GM20431 (cell line): ENCODE measurements at regions not wholly inside any gene's neighbourhood (a gene's known extent, or its start where the extent isn't known, plus 50 kb on each side); places are given as distances from the start of the nearest gene placed in this dataset.

Source experiments
- in situ Hi-C: fragments of 300-500 bp; cut with MseI, MboI; formaldehyde crosslinking; loops from one replicate; pipeline ENCODE4 v1.15.0; 2020; ENCODE audit warnings: low sequenced_read_pairs; ENCODE audit not compliant: unreplicated experiment

- in situ Hi-C loops: no loop called here
Measured at GRCh38 chr1:193676996-193677549, 490.7 kb upstream of the B3GALT2 start.

- in situ Hi-C loops: no loop called here
Measured at GRCh38 chr1:193674292-193674944, 488.0 kb upstream of the B3GALT2 start.

- in situ Hi-C loops: no loop called here
Measured at GRCh38 chr1:193666485-193667083, 480.2 kb upstream of the B3GALT2 start.

- in situ Hi-C loops: no loop called here
Measured at GRCh38 chr1:193663965-193664364, 477.6 kb upstream of the B3GALT2 start.

- in situ Hi-C loops: no loop called here
Measured at GRCh38 chr1:193662030-193662429, 475.6 kb upstream of the B3GALT2 start.

- in situ Hi-C loops: no loop called here
Measured at GRCh38 chr1:193661385-193661784, 475.0 kb upstream of the B3GALT2 start.

- in situ Hi-C loops: no loop called here
Measured at GRCh38 chr1:193660428-193660827, 474.0 kb upstream of the B3GALT2 start.

GRCh38 chr1:193658691-193659090 is 472.3 kb upstream of the B3GALT2 start:
- in situ Hi-C loops: no loop called here

- in situ Hi-C loops: no loop called here
Measured at GRCh38 chr1:193658081-193658480, 471.7 kb upstream of the B3GALT2 start.

- in situ Hi-C loops: no loop called here
Measured at GRCh38 chr1:193657552-193657951, 471.1 kb upstream of the B3GALT2 start.

GRCh38 chr1:193656841-193657240 is 470.4 kb upstream of the B3GALT2 start:
- in situ Hi-C loops: no loop called here

- in situ Hi-C loops: no loop called here
Measured at GRCh38 chr1:193654951-193655735, 468.7 kb upstream of the B3GALT2 start.

- in situ Hi-C loops: no loop called here
Measured at GRCh38 chr1:193649587-193649986, 463.2 kb upstream of the B3GALT2 start.

GRCh38 chr1:193634876-193635275 is 448.5 kb upstream of the B3GALT2 start:
- in situ Hi-C loops: no loop called here

GRCh38 chr1:193634470-193634869 is 448.1 kb upstream of the B3GALT2 start:
- in situ Hi-C loops: no loop called here

- in situ Hi-C loops: no loop called here
Measured at GRCh38 chr1:193633991-193634390, 447.6 kb upstream of the B3GALT2 start.

- in situ Hi-C loops: no loop called here
Measured at GRCh38 chr1:193633093-193633492, 446.7 kb upstream of the B3GALT2 start.

- in situ Hi-C loops: no loop called here
Measured at GRCh38 chr1:193631306-193631705, 444.9 kb upstream of the B3GALT2 start.

- in situ Hi-C loops: no loop called here
Measured at GRCh38 chr1:193629875-193630274, 443.5 kb upstream of the B3GALT2 start.

GRCh38 chr1:193626695-193627094 is 440.3 kb upstream of the B3GALT2 start:
- in situ Hi-C loops: no loop called here

GRCh38 chr1:193625255-193625654 is 438.8 kb upstream of the B3GALT2 start:
- in situ Hi-C loops: no loop called here
